Ovary (tissue), 3 donors: ENCODE measurements at regions not wholly inside any gene's neighbourhood (a gene's known extent, or its start where the extent isn't known, plus 50 kb on each side); places are given as distances from the start of the nearest gene placed in this dataset.

Experiments
- CTCF ChIP-seq, 3 donors: fragments of 450-650 bp in 2 of 3; fragments of 200-600 bp in 1 of 3; IDR thresholded peaks; one replicate each; pipeline versions ENCODE4 v1.5.1 to v1.8.0; 2016 to 2022; ENCODE audit warnings: antibody characterized with exemption in 3 of 3, mild to moderate bottlenecking in 1 of 3
- POLR2A ChIP-seq: fragments of 450-650 bp; IDR thresholded peaks from one replicate; pipeline ENCODE4 v1.6.1; 2017; ENCODE audit warnings: antibody characterized with exemption, mild to moderate bottlenecking, moderate library complexity
- donor health status: DM: no; HTN: no; CAD: no.

GRCh38 chrX:130523460-130524394, 121.9 kb downstream of the RBMX2 start:
- TF ChIP-seq CTCF (IDR thresholded peaks at IDR 0.05) (no peak), POLR2A (no peak)
